ENCODE measurements at regions not wholly inside any gene's neighbourhood (a gene's known extent, or its start where the extent isn't known, plus 50 kb on each side); places are given as distances from the start of the nearest gene placed in this dataset.

- TF ChIP-seq ZNF512 (CRISPR knock-in tag; IDR thresholded peaks at IDR 0.05; ENCODE audit: borderline replicate concordance) (no peak), E2F4 (CRISPR knock-in tag; IDR thresholded peaks at IDR 0.05; ENCODE audit: borderline replicate concordance, low read depth) (no peak), HMGXB4 (CRISPR knock-in tag; IDR thresholded peaks at IDR 0.05) (no peak), STAT6 (CRISPR knock-in tag; conservative IDR thresholded peaks at IDR 0.05; ENCODE audit: low read depth) (no peak), ZNF532 (CRISPR knock-in tag; IDR thresholded peaks at IDR 0.05; ENCODE audit: borderline replicate concordance) (no peak), PRRX2 (CRISPR knock-in tag; IDR thresholded peaks at IDR 0.05) (no peak), ZBTB21 (CRISPR knock-in tag; IDR thresholded peaks at IDR 0.05; ENCODE audit: borderline replicate concordance) (no peak), ELF4 (CRISPR knock-in tag; IDR thresholded peaks at IDR 0.05; ENCODE audit: low read depth) (no peak)
Measured at GRCh38 chr3:87069021-87069420, 78.1 kb upstream of the VGLL3 start (continued).

- no peaks in the 10 kb centered on the region for H3K4me1 Mint-ChIP-seq
- H3K9me3 Mint-ChIP-seq: peaks cover 11% of the 10 kb centered on the region
- ATAC-seq (0 out of 2 replicates have a peak, but pooled peaks have one; percentile 32), DNase-seq (ENCODE audit: low spot score) (no peak)
- no peaks in the 10 kb centered on the region for H3K27me3 Mint-ChIP-seq (ENCODE audit: low read depth)
- no peak overlapping the region for H3K27ac Mint-ChIP-seq
- H3K4me3 Mint-ChIP-seq: no peak overlapping the region
- ChIA-PET CTCF (no interaction called here), POLR2A (no interaction called here)
- peaks cover 6% of the 10 kb centered on the region for H3K36me3 Mint-ChIP-seq
- TF ChIP-seq ZSCAN18 (CRISPR knock-in tag; IDR thresholded peaks at IDR 0.05): no peak
- no peak for TF ChIP-seq ETV6 (CRISPR knock-in tag; IDR thresholded peaks at IDR 0.05)
- no peak for TF ChIP-seq NFE2L1 (CRISPR knock-in tag; IDR thresholded peaks at IDR 0.05)
- TF ChIP-seq AR (CRISPR knock-in tag; IDR thresholded peaks at IDR 0.05): no peak
- no peak for TF ChIP-seq ZNF219 (CRISPR knock-in tag; IDR thresholded peaks at IDR 0.05; ENCODE audit: borderline replicate concordance)
- TF ChIP-seq TP53 (CRISPR knock-in tag; IDR thresholded peaks at IDR 0.05): no peak
- TF ChIP-seq ZNF671 (CRISPR knock-in tag; IDR thresholded peaks at IDR 0.05): no peak
- no peak for TF ChIP-seq TEAD1 (CRISPR knock-in tag; IDR thresholded peaks at IDR 0.05)
- TF ChIP-seq ZNF317 (CRISPR knock-in tag; IDR thresholded peaks at IDR 0.05; ENCODE audit: borderline replicate concordance, low read depth): no peak
- TF ChIP-seq FOXP1 (CRISPR knock-in tag; IDR thresholded peaks at IDR 0.05; ENCODE audit: borderline replicate concordance): no peak
- TF ChIP-seq ATF2 (CRISPR knock-in tag; IDR thresholded peaks at IDR 0.05; ENCODE audit: borderline replicate concordance, low read depth): no peak
Measured at GRCh38 chr3:87062685-87063084, 71.7 kb upstream of the VGLL3 start.
